ENCODE measurements at regions not wholly inside any gene's neighbourhood (a gene's known extent, or its start where the extent isn't known, plus 50 kb on each side); places are given as distances from the start of the nearest gene placed in this dataset.
"Not testable (repeated sequence)": the region's sequence is repeated elsewhere in the genome, so short reads cannot be mapped to it uniquely, and the experiment has no call there.

DNA sequence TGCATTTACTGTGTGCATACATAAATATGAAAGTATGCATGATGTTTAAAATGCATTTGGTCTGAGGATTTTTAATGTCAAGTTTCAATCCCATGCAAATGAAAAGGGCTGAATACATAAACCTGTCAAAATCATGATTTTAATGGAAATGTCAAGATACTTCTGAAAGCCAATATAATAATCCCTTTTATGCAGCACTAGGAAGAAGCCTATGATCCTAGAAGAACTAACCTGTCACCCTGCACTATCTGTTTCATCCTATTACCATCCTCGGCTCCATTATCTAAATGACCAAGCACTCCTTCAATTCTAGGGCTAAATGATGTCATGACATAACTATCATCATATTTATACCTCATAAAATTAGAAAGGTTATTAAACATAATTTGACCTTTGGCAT is 2229.4 kb upstream of the WWC1 start:
- in situ Hi-C loops (cut with MboI; ENCODE audit: low sequenced_read_pairs): no loop called here

DNA sequence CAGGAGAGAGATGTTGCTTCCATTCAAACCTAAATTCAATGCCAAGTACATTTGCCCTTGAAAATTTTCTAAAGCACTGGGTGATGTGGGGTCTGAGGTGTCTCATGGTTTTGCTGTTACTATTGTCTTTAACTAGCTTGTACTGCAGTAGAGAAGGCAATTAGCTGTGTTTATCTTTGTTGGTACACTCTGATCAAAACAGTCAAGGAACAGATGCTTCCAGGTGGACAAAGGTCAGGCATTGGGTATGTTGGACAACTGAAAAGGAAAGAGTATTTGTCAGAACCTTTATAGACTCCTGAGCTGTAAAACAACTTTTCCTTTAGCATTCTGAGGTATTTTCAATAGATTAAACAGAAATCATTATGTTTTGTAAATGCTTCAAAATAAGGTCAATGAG is 2228.7 kb upstream of the WWC1 start:
- in situ Hi-C loops (cut with MboI; ENCODE audit: low sequenced_read_pairs): no loop called here

DNA sequence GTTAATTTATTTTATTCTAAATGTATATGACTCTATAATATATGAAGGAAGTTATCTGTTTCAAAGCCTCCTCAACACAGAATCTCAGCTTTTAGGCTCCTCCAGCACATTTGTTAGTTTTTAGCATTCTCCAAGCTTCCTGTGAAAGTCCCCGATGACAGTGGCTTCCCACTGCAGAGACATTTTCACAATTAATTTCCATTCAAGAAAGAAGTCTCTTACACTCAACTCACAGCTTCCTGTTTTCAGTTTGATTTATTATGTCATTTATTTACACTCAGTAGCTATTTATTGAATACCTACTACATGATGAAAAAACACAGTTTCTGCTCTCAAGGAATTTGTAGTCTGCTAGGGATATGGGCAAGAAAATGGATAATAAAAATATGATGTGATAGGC is 2228.2 kb upstream of the WWC1 start:
- in situ Hi-C loops (cut with MboI; ENCODE audit: low sequenced_read_pairs): no loop called here

DNA sequence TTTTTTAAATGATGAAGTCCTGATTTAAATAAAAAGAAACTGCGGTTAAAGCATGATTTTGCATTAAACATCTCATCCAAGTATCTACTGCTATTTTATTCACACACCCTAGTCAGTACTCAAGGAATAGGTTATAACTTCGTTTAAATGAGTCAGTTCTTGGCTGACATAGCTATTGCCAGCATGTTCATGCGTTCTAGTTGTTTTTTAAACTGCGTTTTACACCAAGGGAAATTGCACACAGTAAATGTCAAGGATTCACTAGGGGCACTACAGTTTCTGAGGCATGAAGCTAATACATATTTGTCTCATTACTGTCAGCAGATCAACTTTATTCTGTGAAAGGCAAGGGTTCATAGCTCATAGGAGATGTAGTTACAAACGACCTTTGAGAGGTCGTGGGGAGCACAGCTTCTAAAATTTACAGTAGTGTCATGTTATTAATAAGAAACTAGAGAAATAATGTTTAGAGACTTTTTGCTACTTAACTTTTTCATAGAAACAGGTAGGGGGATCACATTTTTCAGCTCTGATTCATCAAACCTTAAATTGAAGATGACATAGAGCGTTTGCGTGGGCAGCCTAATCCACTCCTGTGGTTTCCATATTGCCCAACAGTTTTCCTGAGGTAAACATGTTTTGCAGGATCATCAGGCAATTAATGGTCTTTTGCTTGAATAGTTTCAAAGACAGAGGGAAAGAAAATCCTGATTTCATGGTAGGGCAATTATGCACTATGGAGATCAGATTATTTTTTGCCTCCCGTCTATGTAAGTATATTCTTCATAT is 2222.7 kb upstream of the WWC1 start:
- in situ Hi-C loops (cut with MboI; ENCODE audit: low sequenced_read_pairs): no loop called here

DNA sequence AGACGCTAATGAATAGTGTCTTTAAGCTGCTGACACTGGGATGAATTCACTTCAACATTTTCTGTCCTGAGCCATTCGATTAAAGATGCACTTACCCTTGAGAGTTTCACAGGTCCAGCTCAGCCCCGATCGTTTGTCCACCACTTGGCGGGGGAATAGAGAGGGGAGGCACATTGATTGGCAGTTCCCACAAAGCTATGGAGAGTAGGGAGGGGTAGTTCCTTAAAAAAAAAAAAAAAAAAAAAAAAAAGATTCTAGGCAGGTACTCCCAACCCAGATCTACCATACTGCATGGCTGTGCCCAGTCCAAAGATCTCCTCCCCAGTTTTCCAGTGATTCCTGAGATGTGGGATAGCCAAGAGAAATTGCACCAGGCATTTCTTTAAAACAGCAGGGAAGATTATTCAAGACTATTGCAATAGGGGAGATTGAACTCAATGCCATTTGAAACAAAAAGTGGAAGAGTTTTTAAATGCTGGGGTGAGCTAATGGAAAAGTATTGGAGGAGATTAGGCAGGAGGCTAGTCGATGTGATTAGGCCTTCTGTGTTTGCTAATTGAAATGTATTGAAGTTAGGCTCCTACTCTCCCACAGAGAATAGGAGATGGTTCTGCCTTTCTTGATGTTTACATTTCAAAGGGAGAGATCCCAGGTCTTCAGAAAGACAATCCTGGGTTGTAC is 2217.4 kb upstream of the WWC1 start:
- in situ Hi-C loops (cut with MboI; ENCODE audit: low sequenced_read_pairs): no loop called here

DNA sequence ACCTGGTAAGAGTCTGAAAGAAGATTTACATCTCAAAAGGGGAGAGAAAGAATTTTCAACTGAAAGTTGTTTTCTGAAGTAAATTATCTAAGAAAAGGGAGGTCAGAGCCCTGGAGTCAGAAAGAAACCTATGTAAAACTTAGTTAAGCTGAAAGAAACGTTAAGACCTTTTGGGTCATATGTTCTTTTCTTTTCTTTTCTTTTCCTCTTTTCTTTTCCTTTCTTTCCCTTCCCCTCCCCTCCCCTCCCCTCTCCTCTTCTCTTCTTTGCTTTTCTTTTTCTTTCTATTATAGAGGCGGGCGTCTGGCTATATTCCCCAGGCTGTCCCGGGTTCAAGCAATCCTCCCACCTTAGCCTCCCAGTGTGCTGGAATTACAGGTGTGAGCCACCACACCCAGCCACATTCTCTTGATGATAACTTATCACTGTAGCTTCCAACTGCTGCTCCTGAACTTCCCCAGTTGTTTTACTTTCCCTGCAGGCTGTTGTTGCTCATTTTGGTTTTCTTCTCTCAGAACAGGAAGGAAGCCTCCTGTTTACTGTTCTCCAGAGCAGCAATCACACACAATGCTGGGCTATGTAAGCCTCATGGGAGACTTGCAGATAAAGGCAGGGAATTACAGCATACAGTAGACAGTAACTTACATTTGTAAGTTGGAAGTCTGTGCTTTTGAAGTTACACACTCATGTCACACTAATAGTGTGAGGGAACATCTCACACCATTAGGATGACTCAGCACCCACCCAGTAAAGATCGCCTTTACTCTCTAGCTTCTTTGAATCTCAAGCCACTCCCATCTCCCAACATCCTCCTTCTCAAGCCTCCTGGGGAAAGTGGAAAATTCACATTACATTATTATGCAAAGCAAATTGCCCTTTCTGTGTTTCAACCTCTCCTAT is 2216.6 kb upstream of the WWC1 start:
- in situ Hi-C loops (cut with MboI; ENCODE audit: low sequenced_read_pairs): no loop called here

DNA sequence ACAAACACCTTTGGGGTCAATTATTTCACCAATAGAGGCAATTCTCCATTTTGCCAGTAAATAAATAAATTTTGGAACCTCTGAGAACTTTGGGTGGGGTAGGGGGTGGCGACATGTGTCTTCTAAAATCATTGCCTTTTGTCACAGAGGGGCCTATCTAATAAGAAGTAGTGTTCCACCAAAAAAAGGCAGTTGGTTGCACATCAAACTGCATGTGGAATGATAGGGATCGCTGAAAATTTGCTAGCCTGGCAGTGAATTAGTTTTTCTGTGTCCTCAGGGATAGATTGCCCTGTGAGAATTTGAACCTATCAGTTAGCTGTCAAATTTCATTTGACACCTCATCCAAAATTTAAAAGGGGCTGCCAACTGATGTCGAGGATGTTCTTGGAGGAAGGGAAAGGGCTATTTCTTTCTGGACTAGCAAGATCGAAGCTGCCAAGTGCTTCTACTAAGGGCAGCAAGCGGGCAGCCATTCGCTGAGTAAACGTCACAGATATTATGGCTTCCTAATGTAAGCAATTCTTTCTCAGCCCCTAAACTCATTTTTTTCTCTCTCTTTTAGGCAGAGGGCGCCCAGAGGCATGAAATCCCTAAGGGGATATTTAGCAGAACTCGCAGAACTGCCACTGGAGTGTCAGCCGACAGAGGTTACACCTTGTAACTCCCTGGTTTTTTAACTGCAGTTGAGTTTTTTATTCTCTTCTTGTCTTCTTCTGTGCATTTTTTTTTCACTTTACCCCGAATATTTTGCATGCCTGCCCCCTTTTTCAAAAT is 2208.1 kb upstream of the WWC1 start:
- in situ Hi-C loops (cut with MboI; ENCODE audit: low sequenced_read_pairs): no loop called here

DNA sequence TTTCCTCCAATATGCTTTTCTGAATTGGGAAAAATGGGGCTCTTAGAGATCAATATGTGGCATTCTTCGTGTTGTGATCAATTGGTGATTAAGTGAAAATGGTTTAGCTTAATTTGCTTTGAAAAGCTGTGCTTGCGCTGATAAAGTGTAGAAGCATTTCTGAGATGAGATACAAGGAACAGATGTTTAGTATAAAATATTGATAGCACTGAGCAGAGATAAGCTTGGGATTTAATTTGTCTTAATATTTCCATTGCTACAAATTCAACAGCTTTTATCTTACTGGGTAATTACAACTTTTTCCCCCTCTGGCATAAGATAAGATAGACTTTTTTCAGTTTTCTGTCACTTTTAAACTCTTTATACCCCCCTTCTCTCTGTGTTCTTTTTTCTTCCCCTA is 2204.9 kb upstream of the WWC1 start:
- in situ Hi-C loops (cut with MboI; ENCODE audit: low sequenced_read_pairs): no loop called here

DNA sequence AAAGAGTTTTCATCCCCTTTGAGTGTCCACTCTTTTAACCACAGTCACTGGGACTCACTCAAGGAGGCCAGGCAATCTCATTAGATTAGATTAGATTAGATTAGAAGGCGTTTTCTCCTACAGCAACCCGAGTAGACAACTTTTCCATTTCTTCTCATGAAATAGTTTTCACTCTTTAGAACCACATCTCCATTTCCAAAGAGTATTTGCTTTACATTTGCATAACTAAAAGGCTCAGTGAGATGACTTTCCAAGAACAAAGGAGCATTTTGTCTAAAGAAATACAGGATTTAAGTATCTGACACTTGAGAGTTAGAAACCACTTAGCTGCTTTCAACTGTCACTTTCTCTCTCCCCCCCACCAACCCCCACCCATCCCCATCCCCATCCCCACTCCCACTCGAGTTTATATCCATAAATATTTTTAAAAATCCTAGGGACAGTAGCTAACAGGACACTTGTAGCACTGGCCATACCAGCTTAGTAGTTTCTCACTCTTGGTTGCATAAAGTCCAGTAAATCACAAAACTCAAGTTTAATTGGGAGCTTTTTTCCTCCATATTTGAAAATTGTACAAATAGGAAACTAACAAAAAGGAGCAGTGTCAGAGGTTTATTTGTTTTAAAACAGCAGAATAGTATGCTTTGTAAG is 2202.9 kb upstream of the WWC1 start:
- in situ Hi-C loops (cut with MboI; ENCODE audit: low sequenced_read_pairs): no loop called here

DNA sequence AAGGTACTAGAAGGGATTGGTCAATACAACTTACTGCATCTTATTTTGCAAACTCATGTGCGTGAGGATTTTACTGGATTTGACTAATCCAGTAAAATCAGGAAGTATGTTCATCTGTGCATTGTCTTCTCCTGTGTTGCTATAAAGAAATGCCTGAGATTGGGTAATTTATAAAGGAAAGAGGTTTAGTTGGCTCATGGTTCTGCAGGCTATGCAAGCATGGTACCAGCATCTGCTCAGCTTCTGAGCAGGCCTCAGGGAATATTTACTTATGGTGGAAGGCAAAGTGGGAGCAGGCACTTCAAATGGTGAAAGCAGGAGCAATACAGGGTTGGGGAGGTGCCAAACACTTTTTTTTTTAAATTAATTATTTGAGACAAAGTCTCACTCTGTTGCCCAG is 2199.5 kb upstream of the WWC1 start:
- in situ Hi-C loops (cut with MboI; ENCODE audit: low sequenced_read_pairs): no loop called here

DNA sequence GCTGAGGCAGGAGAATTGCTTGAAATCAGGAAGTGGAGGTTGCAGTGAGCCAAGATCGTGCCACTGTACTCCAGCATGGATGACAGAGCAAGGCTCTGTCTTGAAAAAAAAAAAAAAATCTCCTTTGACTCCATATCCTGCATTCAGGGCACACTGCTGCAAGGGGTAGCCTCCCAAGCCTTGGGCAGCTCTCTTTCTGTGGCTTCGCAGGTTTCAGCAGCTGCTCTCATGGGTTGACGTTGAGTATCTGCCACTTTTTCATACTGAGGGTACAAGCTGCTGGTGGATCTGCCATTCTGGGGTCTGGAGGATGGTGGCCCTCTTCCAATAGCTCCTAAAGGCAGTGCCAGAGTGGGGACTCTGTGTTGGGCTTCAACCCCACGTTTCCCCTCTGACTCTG is 2198.1 kb upstream of the WWC1 start:
- in situ Hi-C loops (cut with MboI; ENCODE audit: low sequenced_read_pairs): no loop called here

DNA sequence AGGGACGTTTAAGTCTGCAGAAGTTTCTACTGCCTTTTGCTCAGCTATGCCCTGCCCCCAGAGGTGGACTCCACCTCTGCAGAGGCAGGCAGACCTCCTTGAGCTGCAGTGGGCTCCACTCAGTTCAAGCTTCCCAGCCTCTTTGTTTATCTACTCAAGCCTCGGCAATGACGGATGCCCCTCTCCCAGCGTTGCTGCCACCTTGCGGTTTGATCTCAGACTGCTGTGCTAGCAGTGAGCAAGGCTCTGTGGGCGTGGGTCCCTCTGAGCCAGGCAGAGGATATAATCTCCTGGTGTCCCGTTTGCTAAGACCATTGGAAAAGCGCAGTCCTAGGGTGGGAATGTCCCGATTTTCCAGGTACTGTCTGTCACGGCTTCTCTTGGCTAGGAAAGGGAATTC is 2188.5 kb upstream of the WWC1 start:
- in situ Hi-C loops (cut with MboI; ENCODE audit: low sequenced_read_pairs): no loop called here

DNA sequence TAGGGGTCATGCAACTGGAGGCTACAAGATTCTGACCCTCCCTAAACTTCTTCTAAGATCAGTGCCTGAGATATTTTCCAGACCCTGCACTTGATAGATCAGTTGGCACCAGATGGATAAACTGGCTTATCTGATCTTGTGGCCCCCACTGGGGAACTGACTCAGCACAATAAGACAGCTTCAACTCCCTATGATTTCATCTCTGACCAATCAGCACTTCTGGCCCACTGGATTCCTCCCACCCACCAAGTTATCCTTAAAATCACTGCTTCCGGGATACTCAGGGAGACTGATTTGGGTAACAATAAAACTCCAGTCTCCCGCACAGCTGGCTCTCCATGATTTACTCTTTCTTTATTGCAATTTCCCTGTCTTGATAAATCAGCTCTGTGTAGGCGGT is 2180.4 kb upstream of the WWC1 start:
- in situ Hi-C loops (cut with MboI; ENCODE audit: low sequenced_read_pairs): no loop called here

DNA sequence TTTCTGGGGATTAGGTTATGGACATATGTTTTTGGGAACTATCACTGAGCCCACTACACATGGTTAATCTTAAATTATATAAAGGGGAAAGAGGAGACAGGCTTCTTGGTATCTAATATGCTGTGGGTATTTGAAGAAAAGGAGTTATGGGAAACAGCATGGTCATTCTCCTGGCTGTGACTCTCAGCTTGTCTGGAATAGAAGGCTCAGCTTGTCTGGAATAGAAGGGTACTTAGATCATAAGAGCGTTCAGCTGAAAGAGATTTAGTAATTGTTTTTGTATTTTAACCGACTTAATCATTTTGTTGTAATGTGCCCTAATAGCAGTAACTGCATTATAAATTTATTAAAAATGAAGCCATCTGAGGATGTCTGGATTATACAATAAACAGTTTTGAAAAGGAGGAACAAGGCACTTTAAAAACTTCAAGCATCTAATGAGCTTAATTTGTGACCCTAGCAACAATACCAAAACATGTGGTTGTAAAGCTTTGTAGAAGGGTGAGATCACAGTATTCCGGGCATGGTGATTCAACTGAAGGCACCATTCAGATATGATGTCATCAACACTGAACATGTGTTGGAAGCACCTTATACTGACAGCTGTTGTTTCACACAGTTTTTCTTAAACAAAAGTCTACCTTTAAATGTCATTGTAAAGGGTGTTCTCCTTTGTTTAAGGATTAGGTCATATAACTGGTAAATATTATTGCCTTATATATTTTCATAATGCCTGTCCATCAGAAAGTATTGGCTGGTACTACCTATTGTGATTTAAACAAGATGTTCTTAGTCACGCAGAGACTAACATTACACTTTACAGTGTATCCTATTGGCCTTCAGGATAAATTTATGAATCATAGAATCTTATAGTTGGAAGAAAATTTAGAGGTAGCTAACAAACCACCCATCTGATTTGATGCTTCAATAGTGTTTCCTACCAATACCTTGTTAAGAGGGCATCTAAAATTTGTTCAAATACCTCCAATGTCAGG is 2174.1 kb upstream of the WWC1 start:
- in situ Hi-C loops (cut with MboI; ENCODE audit: low sequenced_read_pairs): no loop called here

DNA sequence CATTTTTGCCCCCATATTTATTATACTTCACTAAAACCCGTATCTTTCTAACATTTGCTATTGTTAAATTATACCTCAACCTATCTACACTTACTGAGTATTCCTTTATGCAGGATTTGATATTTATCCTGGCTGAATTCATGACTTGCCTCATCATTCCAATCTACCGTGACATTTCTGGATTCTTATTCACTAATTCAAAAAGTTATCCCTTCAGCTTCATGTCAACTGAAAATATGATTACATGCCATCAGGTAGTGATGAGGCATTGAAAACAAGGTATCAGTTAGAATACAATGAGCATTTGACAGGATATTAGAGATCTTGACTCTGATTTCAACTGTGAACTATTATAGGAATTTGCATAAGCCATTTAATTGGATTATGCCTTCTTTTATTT is 2171.9 kb upstream of the WWC1 start:
- in situ Hi-C loops (cut with MboI; ENCODE audit: low sequenced_read_pairs): no loop called here

DNA sequence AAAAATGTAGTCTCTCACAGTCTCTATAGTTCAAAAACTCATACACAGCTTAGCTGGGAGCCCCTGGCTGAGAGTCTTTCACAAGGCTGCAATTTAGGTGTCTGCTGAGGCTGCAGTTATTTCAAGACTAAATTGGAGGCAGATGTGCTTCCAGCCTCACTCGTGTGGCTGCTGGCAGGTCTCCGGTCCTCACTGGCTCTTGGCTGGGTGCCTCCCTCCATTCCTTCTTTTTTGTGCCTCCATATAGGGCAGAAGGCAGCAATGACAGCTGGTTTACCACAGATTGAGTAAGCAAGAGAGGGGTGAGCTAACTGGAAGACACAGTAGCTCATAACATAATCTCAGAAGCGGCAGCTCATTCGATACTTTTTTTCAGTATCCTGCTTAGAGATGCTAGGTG is 2167.7 kb upstream of the WWC1 start:
- in situ Hi-C loops (cut with MboI; ENCODE audit: low sequenced_read_pairs): no loop called here

DNA sequence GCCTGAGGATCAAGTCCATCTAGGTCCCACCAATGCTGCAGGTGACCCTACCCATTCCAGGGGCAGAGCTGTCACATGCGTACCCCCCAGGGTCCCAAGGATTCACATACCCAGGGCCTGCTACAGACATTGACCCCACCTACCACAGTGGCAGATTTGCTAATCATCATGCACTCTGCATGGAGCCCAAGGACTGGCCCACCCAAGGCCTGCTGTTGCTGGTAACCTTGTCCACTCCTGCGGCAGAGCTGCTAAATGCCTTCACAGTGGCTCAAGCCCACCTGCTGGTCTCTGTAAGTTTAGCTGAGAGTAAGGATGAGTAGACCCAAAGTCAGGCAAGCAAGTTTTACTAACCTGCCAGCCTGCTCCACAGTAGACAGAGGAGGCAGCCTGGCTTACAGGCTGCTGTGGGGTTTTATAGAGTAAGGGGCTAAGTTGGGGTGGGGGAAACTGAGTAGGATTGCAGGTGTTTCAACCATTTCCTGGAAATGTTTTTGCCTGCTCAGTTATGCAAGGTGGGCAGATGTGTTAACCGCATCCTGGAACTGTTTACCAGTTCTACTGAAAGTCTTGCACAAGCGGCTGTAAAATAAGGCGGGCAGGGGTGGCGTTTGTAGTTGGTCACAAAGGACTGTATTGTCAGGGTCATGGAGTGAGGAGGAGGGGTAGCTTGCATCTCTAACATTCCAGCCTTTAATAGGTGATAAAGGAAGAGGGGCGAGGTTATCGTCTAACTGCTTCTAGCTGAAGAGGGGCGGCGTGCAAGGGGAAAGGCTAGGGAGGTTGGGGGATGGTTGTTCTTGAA is 2163.5 kb upstream of the WWC1 start:
- in situ Hi-C loops (cut with MboI; ENCODE audit: low sequenced_read_pairs): no loop called here

DNA sequence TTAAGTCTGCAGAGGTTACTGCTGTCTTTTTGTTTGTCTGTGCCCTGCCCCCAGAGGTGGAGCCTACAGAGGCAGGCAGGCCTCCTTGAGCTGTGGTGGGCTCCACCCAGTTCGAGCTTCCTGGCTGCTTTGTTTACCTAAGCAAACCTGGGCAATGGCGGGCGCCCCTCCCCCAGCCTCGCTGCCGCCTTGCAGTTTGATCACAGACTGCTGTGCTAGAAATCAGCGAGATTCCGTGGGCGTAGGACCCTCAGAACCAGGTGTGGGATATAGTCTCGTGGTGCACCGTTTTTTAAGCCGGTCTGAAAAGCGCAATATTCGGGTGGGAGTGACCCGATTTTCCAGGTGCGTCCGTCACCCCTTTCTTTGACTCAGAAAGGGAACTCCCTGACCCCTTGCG is 2146.3 kb upstream of the WWC1 start:
- in situ Hi-C loops (cut with MboI; ENCODE audit: low sequenced_read_pairs): not testable (repeated sequence)

All from HL-60/S4 (cell line).